AG09309 (cell line): ENCODE measurements at regions not wholly inside any gene's neighbourhood (a gene's known extent, or its start where the extent isn't known, plus 50 kb on each side); places are given as distances from the start of the nearest gene placed in this dataset.

Experiments
- DNase-seq: peaks from one replicate; pipeline ENCODE4 v3.0.0-alpha.2; 2010; ENCODE audit warnings: low read depth
- H3K4me3 ChIP-seq: 2 replicates; pipeline ENCODE4 v1.5.1; 2011; ENCODE audit warnings: mild to moderate bottlenecking, low read depth, low read length, moderate library complexity; ENCODE audit not compliant: control insufficient read depth
- CTCF ChIP-seq: IDR thresholded peaks from 2 replicates; pipeline ENCODE4 v1.5.1; 2011; ENCODE audit warnings: mild to moderate bottlenecking, low read depth, low read length, inconsistent platforms; ENCODE audit not compliant: insufficient read depth, control insufficient read depth; ENCODE audit errors: missing control alignments

GRCh38 chr7:32330602-32331001 is 159.6 kb downstream of the LSM5 start:
- DNase-seq: no peak
- TF ChIP-seq CTCF: no peak
- no peak overlapping the region for H3K4me3 ChIP-seq

GRCh38 chr7:32326078-32326477 is 164.1 kb downstream of the LSM5 start:
- no peak for TF ChIP-seq CTCF
- no peak overlapping the region for H3K4me3 ChIP-seq
- DNase-seq: no peak

GRCh38 chr7:32323712-32324111 is 166.5 kb downstream of the LSM5 start:
- no peak overlapping the region for H3K4me3 ChIP-seq
- TF ChIP-seq CTCF: no peak
- DNase-seq: no peak

GRCh38 chr7:32319012-32319382 is 171.2 kb downstream of the LSM5 start:
- no peak for DNase-seq
- no peak for TF ChIP-seq CTCF
- no peak overlapping the region for H3K4me3 ChIP-seq

GRCh38 chr7:32318300-32319011 is 171.7 kb downstream of the LSM5 start:
- DNase-seq: no peak
- no peak overlapping the region for H3K4me3 ChIP-seq
- no peak for TF ChIP-seq CTCF

- no peak for DNase-seq
- H3K4me3 ChIP-seq: no peak overlapping the region
- TF ChIP-seq CTCF: no peak
These were observed 173.3 kb downstream of the LSM5 start for GRCh38 chr7:32316839-32317238.
